ENCODE measurements at regions not wholly inside any gene's neighbourhood (a gene's known extent, or its start where the extent isn't known, plus 50 kb on each side); places are given as distances from the start of the nearest gene placed in this dataset.

DNA sequence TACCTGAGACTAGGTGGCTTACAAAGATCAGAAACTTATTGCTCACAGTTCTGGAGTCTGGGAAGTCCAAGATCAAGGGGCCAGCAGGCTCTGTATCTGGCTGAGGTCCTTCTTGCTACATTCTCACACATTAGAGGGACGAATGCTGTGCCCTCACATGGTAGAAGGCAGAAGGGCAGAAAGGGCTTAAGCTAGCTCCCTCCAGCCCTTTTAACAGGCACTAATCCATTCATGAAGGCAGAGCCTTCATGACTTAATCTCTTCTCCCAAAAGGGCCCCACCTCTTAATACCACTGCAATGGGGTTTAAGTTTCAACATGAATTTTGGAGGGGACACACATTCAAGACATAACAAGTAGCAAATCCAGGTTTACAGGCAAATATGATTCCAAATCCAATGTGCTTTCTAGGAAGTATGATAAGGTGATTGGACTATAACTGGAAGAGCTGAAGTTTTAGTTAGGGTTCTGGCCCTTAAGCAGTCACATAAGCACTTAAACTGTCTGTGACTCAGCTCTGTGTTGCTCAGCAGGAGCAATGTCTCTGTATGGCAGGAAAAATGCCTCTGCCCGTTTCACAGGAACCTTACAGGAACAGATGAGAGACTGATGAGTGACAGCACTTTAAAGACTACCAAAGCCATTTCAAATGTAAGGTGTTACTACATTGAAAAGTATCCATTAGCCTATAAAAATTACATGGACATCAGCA, 119.6 kb upstream of the PTPRM start:
- intact Hi-C loops (cut with micrococcal nuclease) = no loop called here
- ChIA-PET CTCF (interaction anchor here (0.7 to 1.8 kb wide), 3 partner anchors 120 to 828 kb away, joined by 3 to 7 read pairs (median 4); partner anchors contain the start of gene PTPRM), POLR2A (interaction anchor here (1.0 kb wide), 1 partner anchor 10 kb away, joined by 4 read pairs; no protein-coding TSS in a partner anchor)
- no peaks in the 10 kb centered on the region for H3K36me3 Mint-ChIP-seq (ENCODE audit: insufficient read depth, unreplicated experiment)
- no peaks in the 10 kb centered on the region for H3K27me3 Mint-ChIP-seq (ENCODE audit: insufficient read depth, unreplicated experiment)
- no TSS peak for BruUV-seq (replicated peaks)
- no peaks in the 10 kb centered on the region for H3K4me1 Mint-ChIP-seq (ENCODE audit: insufficient read depth, unreplicated experiment)
- DNase-seq (ENCODE audit: unreplicated experiment) = peak; percentile 29
- TF ChIP-seq, protein P1, sequence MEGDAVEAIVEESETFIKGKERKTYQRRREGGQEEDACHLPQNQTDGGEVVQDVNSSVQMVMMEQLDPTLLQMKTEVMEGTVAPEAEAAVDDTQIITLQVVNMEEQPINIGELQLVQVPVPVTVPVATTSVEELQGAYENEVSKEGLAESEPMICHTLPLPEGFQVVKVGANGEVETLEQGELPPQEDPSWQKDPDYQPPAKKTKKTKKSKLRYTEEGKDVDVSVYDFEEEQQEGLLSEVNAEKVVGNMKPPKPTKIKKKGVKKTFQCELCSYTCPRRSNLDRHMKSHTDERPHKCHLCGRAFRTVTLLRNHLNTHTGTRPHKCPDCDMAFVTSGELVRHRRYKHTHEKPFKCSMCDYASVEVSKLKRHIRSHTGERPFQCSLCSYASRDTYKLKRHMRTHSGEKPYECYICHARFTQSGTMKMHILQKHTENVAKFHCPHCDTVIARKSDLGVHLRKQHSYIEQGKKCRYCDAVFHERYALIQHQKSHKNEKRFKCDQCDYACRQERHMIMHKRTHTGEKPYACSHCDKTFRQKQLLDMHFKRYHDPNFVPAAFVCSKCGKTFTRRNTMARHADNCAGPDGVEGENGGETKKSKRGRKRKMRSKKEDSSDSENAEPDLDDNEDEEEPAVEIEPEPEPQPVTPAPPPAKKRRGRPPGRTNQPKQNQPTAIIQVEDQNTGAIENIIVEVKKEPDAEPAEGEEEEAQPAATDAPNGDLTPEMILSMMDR (IDR thresholded peaks at IDR 0.05; ENCODE audit: unreplicated experiment) = no peak
- H3K9me3 Mint-ChIP-seq (ENCODE audit: unreplicated experiment) = no peaks in the 10 kb centered on the region
- no peak overlapping the region for H3K4me3 Mint-ChIP-seq (ENCODE audit: unreplicated experiment)
- no peak overlapping the region for H3K27ac Mint-ChIP-seq (ENCODE audit: low read depth, unreplicated experiment)

DNA sequence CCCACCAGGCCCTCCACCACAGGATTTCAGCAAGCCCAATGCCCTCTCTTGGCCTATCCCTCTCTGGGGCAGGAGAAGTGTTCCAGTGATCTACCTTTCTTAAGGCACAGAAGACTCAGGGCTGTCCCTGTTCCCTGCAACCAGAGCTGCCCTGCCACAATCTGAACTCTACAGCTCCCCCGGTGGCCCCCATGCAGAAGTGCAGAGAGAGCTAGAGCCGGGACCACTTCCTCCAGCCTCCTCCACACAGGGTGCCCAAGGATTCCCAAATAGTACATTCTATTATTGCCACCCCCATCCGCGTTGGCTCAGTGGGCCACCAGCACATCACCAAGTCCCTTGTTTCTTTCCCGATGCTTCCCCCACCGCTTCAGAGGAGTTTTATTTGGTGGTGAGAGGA, 114.8 kb upstream of the PTPRM start:
- BruUV-seq (replicated peaks) = no TSS peak
- intact Hi-C loops (cut with micrococcal nuclease) = loop anchor here (2.0 to 10.0 kb wide), 2 partner anchors 112 to 180 kb away; partner anchors contain the start of gene PTPRM
- TF ChIP-seq, protein P1 (IDR thresholded peaks at IDR 0.05; ENCODE audit: unreplicated experiment) = peak; percentile 53

DNA sequence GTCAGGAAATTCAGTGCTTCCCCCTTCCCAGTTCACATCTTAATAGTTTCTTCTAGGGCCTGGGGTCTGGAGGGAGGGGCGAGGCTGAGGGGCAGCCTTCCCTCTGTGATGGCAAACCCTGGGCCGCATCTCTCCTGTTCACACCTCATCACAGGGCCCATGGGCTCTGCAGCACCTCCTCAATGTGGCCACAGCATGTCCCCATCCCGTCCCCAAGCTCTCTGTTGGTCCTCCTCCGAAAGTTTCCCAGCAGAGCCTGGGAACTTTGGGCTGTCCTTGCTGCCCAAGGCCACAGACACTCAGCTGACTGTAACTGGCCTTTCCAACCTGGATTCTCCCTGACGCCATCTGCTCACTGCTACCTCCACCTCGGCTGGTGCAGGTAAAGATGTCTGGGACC, 112.7 kb upstream of the PTPRM start:
- no peaks in the 10 kb centered on the region for H3K4me1 Mint-ChIP-seq (ENCODE audit: insufficient read depth, unreplicated experiment)
- intact Hi-C loops (cut with micrococcal nuclease) = loop anchor here (10.0 kb wide), 1 partner anchor 110 kb away; the partner anchor contains the start of gene PTPRM
- H3K4me3 Mint-ChIP-seq (ENCODE audit: unreplicated experiment) = no peak overlapping the region
- H3K36me3 Mint-ChIP-seq (ENCODE audit: insufficient read depth, unreplicated experiment) = no peaks in the 10 kb centered on the region
- ChIA-PET POLR2A (no interaction called here), CTCF (interaction anchor here (0.6 to 1.3 kb wide), 2 partner anchors 34 to 75 kb away, joined by 3 to 4 read pairs; no protein-coding TSS in a partner anchor)
- BruUV-seq (replicated peaks) = no TSS peak
- H3K27ac Mint-ChIP-seq (ENCODE audit: low read depth, unreplicated experiment) = no peak overlapping the region
- H3K9me3 Mint-ChIP-seq (ENCODE audit: unreplicated experiment) = no peaks in the 10 kb centered on the region
- H3K27me3 Mint-ChIP-seq (ENCODE audit: insufficient read depth, unreplicated experiment) = no peaks in the 10 kb centered on the region
- TF ChIP-seq, protein P1 (IDR thresholded peaks at IDR 0.05; ENCODE audit: unreplicated experiment) = no peak
- no peak for DNase-seq (ENCODE audit: unreplicated experiment)

More for the DNA sequence above, 114.8 kb upstream of the PTPRM start:
- ChIA-PET CTCF (interaction anchor here (0.6 to 1.3 kb wide), 5 partner anchors 18 to 505 kb away, joined by 3 to 4 read pairs (median 3); no protein-coding TSS in a partner anchor), POLR2A (interaction anchor here (0.7 kb wide), 1 partner anchor 180 kb away, joined by 3 read pairs; no protein-coding TSS in a partner anchor)
- no peaks in the 10 kb centered on the region for H3K27me3 Mint-ChIP-seq (ENCODE audit: insufficient read depth, unreplicated experiment)
- H3K27ac Mint-ChIP-seq (ENCODE audit: low read depth, unreplicated experiment) = no peak overlapping the region
- peak; percentile 72 for DNase-seq (ENCODE audit: unreplicated experiment)
- H3K4me3 Mint-ChIP-seq (ENCODE audit: unreplicated experiment) = no peak overlapping the region
- H3K9me3 Mint-ChIP-seq (ENCODE audit: unreplicated experiment) = no peaks in the 10 kb centered on the region
- H3K36me3 Mint-ChIP-seq (ENCODE audit: insufficient read depth, unreplicated experiment) = no peaks in the 10 kb centered on the region
- no peaks in the 10 kb centered on the region for H3K4me1 Mint-ChIP-seq (ENCODE audit: insufficient read depth, unreplicated experiment)

DNA sequence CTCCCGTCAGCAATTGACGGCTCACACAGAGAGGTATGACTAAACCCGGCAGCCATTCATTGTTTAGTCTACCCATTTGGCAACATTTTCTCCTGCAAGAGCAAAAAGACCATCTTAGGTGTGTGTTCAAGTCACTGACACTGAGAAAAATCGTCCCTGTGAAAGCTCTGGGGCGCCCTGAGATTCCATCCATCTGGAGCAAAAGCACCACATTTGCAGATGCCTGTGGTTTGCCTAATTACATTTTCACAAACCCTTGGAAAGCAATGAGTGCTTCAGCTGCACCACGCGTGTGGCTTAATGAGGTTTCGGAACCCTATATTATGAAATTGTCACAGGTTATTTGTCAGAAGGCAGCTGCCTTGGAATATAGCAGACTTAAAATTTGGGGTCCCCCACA, 110.7 kb upstream of the PTPRM start:
- TF ChIP-seq, protein P1 (IDR thresholded peaks at IDR 0.05; ENCODE audit: unreplicated experiment) = no peak
- BruUV-seq (replicated peaks) = no TSS peak

More for the DNA sequence above, 110.7 kb upstream of the PTPRM start:
- Mint-ChIP-seq H3K4me1 (ENCODE audit: insufficient read depth, unreplicated experiment) (no peaks in the 10 kb centered on the region), H3K9me3 (ENCODE audit: unreplicated experiment) (no peaks in the 10 kb centered on the region), H3K36me3 (ENCODE audit: insufficient read depth, unreplicated experiment) (no peaks in the 10 kb centered on the region), H3K27ac (ENCODE audit: low read depth, unreplicated experiment) (no peak overlapping the region), H3K27me3 (ENCODE audit: insufficient read depth, unreplicated experiment) (no peaks in the 10 kb centered on the region), H3K4me3 (ENCODE audit: unreplicated experiment) (no peak overlapping the region)
- ChIA-PET POLR2A (no interaction called here), CTCF (interaction anchor here (0.8 kb wide), 1 partner anchor 87 kb away, joined by 4 read pairs; no protein-coding TSS in a partner anchor)
- no peak for DNase-seq (ENCODE audit: unreplicated experiment)
- intact Hi-C loops (cut with micrococcal nuclease) = loop anchor here (10.0 kb wide), 1 partner anchor 108 kb away; the partner anchor contains the start of gene PTPRM
